SK-N-SH (cell line): ENCODE measurements at regions not wholly inside any gene's neighbourhood (a gene's known extent, or its start where the extent isn't known, plus 50 kb on each side); places are given as distances from the start of the nearest gene placed in this dataset.

ENCODE experiments used
- CTCF ChIA-PET: fragments of 300-600, 350-600 bp; formaldehyde crosslinking; extraction: SDS; loops from one replicate; lab custom pipeline; 2021; lab: Yijun Ruan, JAX
- POLR2A ChIA-PET: fragments of 350-600 bp; sonication (Branson Sonifier 250); formaldehyde crosslinking; extraction: SDS; loops from one replicate; lab custom pipeline; 2020; ENCODE audit warnings: antibody characterized with exemption, inconsistent platforms; lab: Yijun Ruan, JAX
- DNase-seq: peaks from one replicate; pipeline ENCODE4 v3.0.0; 2012
- H2AFZ ChIP-seq: fragments of 200-600 bp; sonication (generic); 2 replicates; pipeline ENCODE4 v1.8.1; 2016; ENCODE audit warnings: antibody characterized with exemption, mild to moderate bottlenecking, low read depth
- H3F3A ChIP-seq: fragments of 200-600 bp; sonication (generic); replicated peaks from 2 replicates; pipeline ENCODE3; 2016; ENCODE audit warnings: antibody characterized with exemption, mild to moderate bottlenecking; ENCODE audit not compliant: insufficient read depth
- H3K27ac ChIP-seq, 2 experiments: fragments of 200-500 bp in 1 of 2; fragments of 200-600 bp in 1 of 2; sonication (Bioruptor generic) in 1 of 2; sonication (generic), shearing (Covaris generic) in 1 of 2; 2 replicates each; pipeline versions ENCODE4 v1.5.1 to v1.6.1; 2014 to 2016; ENCODE audit warnings: low read depth in 2 of 2, inconsistent platforms in 1 of 2, low read length in 1 of 2, mild to moderate bottlenecking in 1 of 2, mixed read lengths in 1 of 2
- H3K27me3 ChIP-seq: fragments of 200-600 bp; sonication (generic), shearing (Covaris generic); 2 replicates; pipeline ENCODE4 v1.6.1; 2016; ENCODE audit warnings: mixed run types; ENCODE audit not compliant: insufficient read depth
- H3K36me3 ChIP-seq, 2 experiments: fragments of 200-500 bp in 1 of 2; fragments of 200-600 bp in 1 of 2; sonication (Bioruptor generic) in 1 of 2; sonication (generic) in 1 of 2; replicated peaks in 1 of 2; 2 replicates each; pipeline versions ENCODE3 to v1.5.1; 2014 to 2016; ENCODE audit warnings: low read length in 1 of 2, mild to moderate bottlenecking in 1 of 2; ENCODE audit not compliant: insufficient read depth in 2 of 2, control insufficient read depth in 1 of 2
- H3K4me1 ChIP-seq, 2 experiments: fragments of 200-500 bp in 1 of 2; fragments of 200-600 bp in 1 of 2; sonication (Bioruptor generic) in 1 of 2; sonication (generic), shearing (Covaris generic) in 1 of 2; 2 replicates each; pipeline versions ENCODE4 v1.5.1 to v1.6.1; 2014 to 2016; ENCODE audit warnings: low read depth in 1 of 2, low read length in 1 of 2, mixed run types in 1 of 2; ENCODE audit not compliant: insufficient read depth in 2 of 2, control insufficient read depth in 1 of 2
- H3K4me2 ChIP-seq: fragments of 200-600 bp; sonication (generic), shearing (Covaris generic); 2 replicates; pipeline ENCODE4 v1.6.1; 2017; ENCODE audit warnings: mixed run types
- H3K4me3 ChIP-seq, 2 experiments: fragments of 200-500 bp in 1 of 2; fragments of 200-600 bp in 1 of 2; sonication (Bioruptor generic) in 1 of 2; sonication (generic), shearing (Covaris generic) in 1 of 2; 2 replicates each; pipeline versions ENCODE4 v1.5.1 to v1.8.1; 2014 to 2016; ENCODE audit warnings: low read depth in 2 of 2, inconsistent platforms in 1 of 2, low read length in 1 of 2, mild to moderate bottlenecking in 1 of 2, mixed read lengths in 1 of 2, moderate library complexity in 1 of 2
- H3K79me2 ChIP-seq: fragments of 200-600 bp; sonication (generic); 2 replicates; pipeline ENCODE4 v1.8.1; 2017; ENCODE audit warnings: mild to moderate bottlenecking; ENCODE audit not compliant: insufficient read depth
- H3K9ac ChIP-seq: fragments of 200-600 bp; sonication (generic); 2 replicates; pipeline ENCODE4 v1.6.1; 2017; ENCODE audit warnings: mixed run types
- H3K9me2 ChIP-seq: fragments of 200-600 bp; sonication (generic); 2 replicates; pipeline ENCODE4 v1.6.1; 2017; ENCODE audit warnings: mixed run types
- H3K9me3 ChIP-seq: fragments of 200-600 bp; sonication (generic); 2 replicates; pipeline ENCODE4 v1.6.1; 2017; ENCODE audit warnings: mixed run types, mild to moderate bottlenecking, moderate library complexity
- H4K20me1 ChIP-seq: fragments of 200-600 bp; sonication (generic); 2 replicates; pipeline ENCODE4 v1.6.1; 2017; ENCODE audit warnings: mild to moderate bottlenecking, mixed run types; ENCODE audit not compliant: insufficient read depth
- EP300 ChIP-seq, 2 experiments: IDR thresholded peaks; 2 replicates each; pipeline versions ENCODE4 v1.4.0 to v1.6.1; 2012; ENCODE audit warnings: borderline replicate concordance in 1 of 2, low read depth in 1 of 2, low read length in 1 of 2
- EZH2phosphoT487 ChIP-seq: fragments of 200-600 bp; sonication (generic); IDR thresholded peaks from 2 replicates; pipeline ENCODE4 v1.6.1; 2017; ENCODE audit warnings: low read depth, mixed run types, mild to moderate bottlenecking, antibody characterized with exemption, moderate library complexity, borderline replicate concordance
- GATA2 ChIP-seq: sonication (generic); formaldehyde crosslinking; IDR thresholded peaks from 2 replicates; pipeline ENCODE4 v1.5.0; 2020; ENCODE audit warnings: mild to moderate bottlenecking, missing genetic modification reagents
- JUND ChIP-seq: IDR thresholded peaks from 2 replicates; pipeline ENCODE4 v1.4.0; 2012
- MEF2A ChIP-seq: IDR thresholded peaks from 2 replicates; pipeline ENCODE4 v1.4.0; 2012; ENCODE audit warnings: low read depth, borderline replicate concordance
- MXI1 ChIP-seq: IDR thresholded peaks from 2 replicates; pipeline ENCODE4 v1.6.1; 2012; ENCODE audit warnings: mild to moderate bottlenecking, low read depth, low read length, improper control_type of control experiment
- NFIC ChIP-seq: IDR thresholded peaks from 2 replicates; pipeline ENCODE4 v1.4.0; 2012; ENCODE audit warnings: borderline replicate concordance
- POLR2AphosphoS5 ChIP-seq: IDR thresholded peaks from 2 replicates; pipeline ENCODE4 v1.6.1; 2012; ENCODE audit warnings: low read depth, low read length
- RFX5 ChIP-seq: IDR thresholded peaks from 2 replicates; pipeline ENCODE4 v1.6.1; 2012; ENCODE audit warnings: mild to moderate bottlenecking, improper control_type of control experiment, low read length
- SIN3A ChIP-seq: IDR thresholded peaks from 2 replicates; pipeline ENCODE4 v1.6.1; 2012; ENCODE audit warnings: low read depth, mild to moderate bottlenecking, low read length, moderate library complexity, borderline replicate concordance
- TAF1 ChIP-seq: IDR thresholded peaks from 2 replicates; pipeline ENCODE4 v1.6.1; 2012; ENCODE audit warnings: low read depth, mild to moderate bottlenecking, low read length, moderate library complexity, borderline replicate concordance
- TCF12 ChIP-seq: IDR thresholded peaks from 2 replicates; pipeline ENCODE4 v1.4.0; 2012
- YY1 ChIP-seq: IDR thresholded peaks from 2 replicates; pipeline ENCODE4 v1.4.0; 2012; ENCODE audit warnings: low read depth, mild to moderate bottlenecking
- WGBS: methylation state at CpG from one replicate; pipeline ENCODE4 v1.1.6; 2017; ENCODE audit warnings: low lambda C conversion rate; 5-methylcytosine and 5-hydroxymethylcytosine counted together
- TF ChIP-seq, protein P1 (sequence below): fragments of 200-600 bp; sonication (generic); IDR thresholded peaks from 2 replicates; pipeline ENCODE4 v1.6.1; 2017; ENCODE audit warnings: antibody characterized with exemption, mild to moderate bottlenecking, moderate library complexity
- TF ChIP-seq, protein P2 (sequence below): IDR thresholded peaks from 2 replicates; pipeline ENCODE4; 2012
- TF ChIP-seq, protein P3 (sequence below): IDR thresholded peaks from 2 replicates; pipeline ENCODE4 v1.4.0; 2012; ENCODE audit warnings: low read depth, borderline replicate concordance
- TF ChIP-seq, protein P4 (sequence below): fragments of 150-350 bp; IDR thresholded peaks from 2 replicates; pipeline ENCODE4 v1.6.1; 2016; ENCODE audit warnings: mild to moderate bottlenecking, low read depth, low read length
- TF ChIP-seq, protein P5 (sequence below): IDR thresholded peaks from 2 replicates; pipeline ENCODE4 v1.4.0; 2012; ENCODE audit warnings: low read depth

DNA sequence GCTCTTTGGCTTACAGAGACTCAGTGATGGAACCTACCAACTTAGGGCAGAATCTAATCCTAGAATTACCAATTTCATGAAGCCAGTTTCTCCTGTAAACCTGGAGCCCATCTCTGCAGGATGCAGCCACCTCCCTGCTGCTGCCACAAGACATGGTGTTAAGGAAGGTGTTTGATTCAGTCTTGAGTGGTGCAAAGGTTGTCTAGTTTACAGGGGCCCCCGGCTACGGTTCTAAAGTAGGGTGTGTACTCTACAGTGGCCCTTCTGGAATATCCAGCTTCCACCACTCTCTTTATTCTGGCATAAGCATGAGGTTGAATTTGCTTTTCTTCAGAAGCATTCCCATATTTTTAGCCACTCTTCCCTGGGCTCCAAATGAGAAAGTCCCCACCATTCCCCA is 154.1 kb upstream of the GRIP1 start:
- H3K9me3 ChIP-seq = no peaks in the 10 kb centered on the region
- no peaks in the 10 kb centered on the region for H3K9me2 ChIP-seq
- no peaks in the 10 kb centered on the region for H3F3A ChIP-seq
- no peaks in the 10 kb centered on the region for H4K20me1 ChIP-seq
- H3K4me3 ChIP-seq = no peak overlapping the region
- no peak overlapping the region for H3K27ac ChIP-seq
- H3K4me2 ChIP-seq = no peak overlapping the region
- H2AFZ ChIP-seq = no peak overlapping the region
- H3K9ac ChIP-seq = no peak overlapping the region
- H3K36me3 ChIP-seq = no peaks in the 10 kb centered on the region
- no peaks in the 10 kb centered on the region for H3K27me3 ChIP-seq
- 59% methylated on average over 2 of the region's 2 CpGs for WGBS
- H3K79me2 ChIP-seq = no peaks in the 10 kb centered on the region
- DNase-seq = no peak
- TF ChIP-seq SIN3A (no peak), JUND (no peak), MEF2A (no peak)
- H3K4me1 ChIP-seq = no peaks in the 10 kb centered on the region
- ChIA-PET POLR2A (no interaction called here), CTCF (no interaction called here)

DNA sequence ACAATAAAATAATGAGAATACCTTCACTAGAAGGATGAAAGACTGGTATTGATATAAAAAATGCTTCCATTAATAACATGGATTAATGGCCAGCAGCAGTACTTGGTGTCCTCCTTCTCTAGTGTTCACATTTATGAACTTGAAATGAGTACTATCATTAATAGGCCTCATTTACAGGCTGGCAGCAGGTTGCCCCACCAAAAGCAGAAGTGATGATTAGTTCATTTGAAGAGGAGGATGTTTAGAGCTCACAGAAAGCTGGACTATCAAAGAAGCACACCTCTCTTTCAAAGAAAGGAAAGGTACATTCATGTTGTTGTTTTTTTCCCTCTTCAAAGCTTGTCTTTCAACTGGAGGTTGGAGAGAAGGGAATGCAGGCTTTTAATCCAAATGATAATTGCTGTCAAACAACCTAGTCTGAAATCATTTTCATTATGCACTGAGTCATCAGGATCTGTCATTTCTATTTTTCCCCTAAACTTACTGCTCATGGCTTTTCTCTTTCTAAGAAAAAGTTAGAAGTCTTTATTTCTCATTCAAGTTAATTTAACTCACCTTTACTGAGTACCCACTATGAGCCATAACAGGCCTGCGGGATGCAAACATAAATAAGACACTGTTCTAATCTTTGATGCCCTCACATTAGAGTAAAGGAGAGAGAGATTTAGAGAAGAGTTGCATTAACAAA is 157.9 kb upstream of the GRIP1 start:
- WGBS = 20% methylated on average over 1 of the region's 1 CpG
- H4K20me1 ChIP-seq = no peaks in the 10 kb centered on the region
- no peak overlapping the region for H3K27ac ChIP-seq
- no peaks in the 10 kb centered on the region for H3K9me2 ChIP-seq
- H3K4me1 ChIP-seq = no peaks in the 10 kb centered on the region
- no peaks in the 10 kb centered on the region for H3K79me2 ChIP-seq
- TF ChIP-seq, protein P1, sequence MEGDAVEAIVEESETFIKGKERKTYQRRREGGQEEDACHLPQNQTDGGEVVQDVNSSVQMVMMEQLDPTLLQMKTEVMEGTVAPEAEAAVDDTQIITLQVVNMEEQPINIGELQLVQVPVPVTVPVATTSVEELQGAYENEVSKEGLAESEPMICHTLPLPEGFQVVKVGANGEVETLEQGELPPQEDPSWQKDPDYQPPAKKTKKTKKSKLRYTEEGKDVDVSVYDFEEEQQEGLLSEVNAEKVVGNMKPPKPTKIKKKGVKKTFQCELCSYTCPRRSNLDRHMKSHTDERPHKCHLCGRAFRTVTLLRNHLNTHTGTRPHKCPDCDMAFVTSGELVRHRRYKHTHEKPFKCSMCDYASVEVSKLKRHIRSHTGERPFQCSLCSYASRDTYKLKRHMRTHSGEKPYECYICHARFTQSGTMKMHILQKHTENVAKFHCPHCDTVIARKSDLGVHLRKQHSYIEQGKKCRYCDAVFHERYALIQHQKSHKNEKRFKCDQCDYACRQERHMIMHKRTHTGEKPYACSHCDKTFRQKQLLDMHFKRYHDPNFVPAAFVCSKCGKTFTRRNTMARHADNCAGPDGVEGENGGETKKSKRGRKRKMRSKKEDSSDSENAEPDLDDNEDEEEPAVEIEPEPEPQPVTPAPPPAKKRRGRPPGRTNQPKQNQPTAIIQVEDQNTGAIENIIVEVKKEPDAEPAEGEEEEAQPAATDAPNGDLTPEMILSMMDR = no peak
- TF ChIP-seq POLR2AphosphoS5 (no peak), NFIC (no peak), EZH2phosphoT487 (no peak), TCF12 (no peak), RFX5 (no peak), MEF2A (no peak), GATA2 (no peak), TAF1 (no peak), JUND (no peak), YY1 (no peak), EP300 (IDR thresholded peaks at IDR 0.05; ENCODE audit: borderline replicate concordance in 1 of 2, low read depth in 1 of 2, low read length in 1 of 2) (no peak), MXI1 (no peak)
- TF ChIP-seq, protein P2, sequence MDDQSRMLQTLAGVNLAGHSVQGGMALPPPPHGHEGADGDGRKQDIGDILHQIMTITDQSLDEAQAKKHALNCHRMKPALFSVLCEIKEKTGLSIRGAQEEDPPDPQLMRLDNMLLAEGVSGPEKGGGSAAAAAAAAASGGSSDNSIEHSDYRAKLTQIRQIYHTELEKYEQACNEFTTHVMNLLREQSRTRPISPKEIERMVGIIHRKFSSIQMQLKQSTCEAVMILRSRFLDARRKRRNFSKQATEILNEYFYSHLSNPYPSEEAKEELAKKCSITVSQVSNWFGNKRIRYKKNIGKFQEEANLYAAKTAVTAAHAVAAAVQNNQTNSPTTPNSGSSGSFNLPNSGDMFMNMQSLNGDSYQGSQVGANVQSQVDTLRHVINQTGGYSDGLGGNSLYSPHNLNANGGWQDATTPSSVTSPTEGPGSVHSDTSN = no peak
- TF ChIP-seq, protein P3, sequence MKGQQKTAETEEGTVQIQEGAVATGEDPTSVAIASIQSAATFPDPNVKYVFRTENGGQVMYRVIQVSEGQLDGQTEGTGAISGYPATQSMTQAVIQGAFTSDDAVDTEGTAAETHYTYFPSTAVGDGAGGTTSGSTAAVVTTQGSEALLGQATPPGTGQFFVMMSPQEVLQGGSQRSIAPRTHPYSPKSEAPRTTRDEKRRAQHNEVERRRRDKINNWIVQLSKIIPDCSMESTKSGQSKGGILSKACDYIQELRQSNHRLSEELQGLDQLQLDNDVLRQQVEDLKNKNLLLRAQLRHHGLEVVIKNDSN = no peak
- TF ChIP-seq, protein P4, sequence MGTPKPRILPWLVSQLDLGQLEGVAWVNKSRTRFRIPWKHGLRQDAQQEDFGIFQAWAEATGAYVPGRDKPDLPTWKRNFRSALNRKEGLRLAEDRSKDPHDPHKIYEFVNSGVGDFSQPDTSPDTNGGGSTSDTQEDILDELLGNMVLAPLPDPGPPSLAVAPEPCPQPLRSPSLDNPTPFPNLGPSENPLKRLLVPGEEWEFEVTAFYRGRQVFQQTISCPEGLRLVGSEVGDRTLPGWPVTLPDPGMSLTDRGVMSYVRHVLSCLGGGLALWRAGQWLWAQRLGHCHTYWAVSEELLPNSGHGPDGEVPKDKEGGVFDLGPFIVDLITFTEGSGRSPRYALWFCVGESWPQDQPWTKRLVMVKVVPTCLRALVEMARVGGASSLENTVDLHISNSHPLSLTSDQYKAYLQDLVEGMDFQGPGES = no peak
- TF ChIP-seq, protein P5, sequence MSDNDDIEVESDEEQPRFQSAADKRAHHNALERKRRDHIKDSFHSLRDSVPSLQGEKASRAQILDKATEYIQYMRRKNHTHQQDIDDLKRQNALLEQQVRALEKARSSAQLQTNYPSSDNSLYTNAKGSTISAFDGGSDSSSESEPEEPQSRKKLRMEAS = no peak
- no peak for DNase-seq
- H3K9ac ChIP-seq = no peak overlapping the region
- H3K27me3 ChIP-seq = no peaks in the 10 kb centered on the region
- no peak overlapping the region for H3K4me2 ChIP-seq
- no peaks in the 10 kb centered on the region for H3K36me3 ChIP-seq
- no peak overlapping the region for H2AFZ ChIP-seq
- H3K4me3 ChIP-seq = no peak overlapping the region
- no peaks in the 10 kb centered on the region for H3F3A ChIP-seq
- H3K9me3 ChIP-seq = no peaks in the 10 kb centered on the region
- CTCF ChIA-PET = no interaction called here
- POLR2A ChIA-PET = interaction anchor here (0.6 kb wide), 1 partner anchor 50 kb away, joined by 3 read pairs; no protein-coding TSS in a partner anchor
